ENCODE measurements at regions not wholly inside any gene's neighbourhood (a gene's known extent, or its start where the extent isn't known, plus 50 kb on each side); places are given as distances from the start of the nearest gene placed in this dataset.
"Not testable (repeated sequence)": the region's sequence is repeated elsewhere in the genome, so short reads cannot be mapped to it uniquely, and the experiment has no call there.

DNA sequence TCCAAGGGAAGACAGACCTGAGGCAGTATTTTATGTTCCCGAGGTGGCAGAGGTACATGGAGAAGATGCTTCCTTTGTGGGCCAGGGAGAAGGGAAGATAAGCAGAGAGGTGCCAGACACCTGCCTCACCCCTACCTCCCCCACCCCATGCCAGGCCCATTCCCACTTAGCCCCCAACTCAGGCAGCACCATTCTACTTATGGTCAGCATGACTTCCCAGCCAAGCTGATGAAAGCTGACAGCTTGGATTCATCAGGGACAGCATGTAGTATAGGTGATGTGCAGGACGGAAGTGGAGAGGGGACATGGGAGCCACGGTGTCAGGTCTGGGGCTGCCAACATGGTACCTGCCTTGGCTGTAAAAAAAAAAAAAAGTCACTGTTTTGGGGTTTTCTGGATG, 57.5 kb upstream of the CSPG4 start:
- TF ChIP-seq, protein P1, sequence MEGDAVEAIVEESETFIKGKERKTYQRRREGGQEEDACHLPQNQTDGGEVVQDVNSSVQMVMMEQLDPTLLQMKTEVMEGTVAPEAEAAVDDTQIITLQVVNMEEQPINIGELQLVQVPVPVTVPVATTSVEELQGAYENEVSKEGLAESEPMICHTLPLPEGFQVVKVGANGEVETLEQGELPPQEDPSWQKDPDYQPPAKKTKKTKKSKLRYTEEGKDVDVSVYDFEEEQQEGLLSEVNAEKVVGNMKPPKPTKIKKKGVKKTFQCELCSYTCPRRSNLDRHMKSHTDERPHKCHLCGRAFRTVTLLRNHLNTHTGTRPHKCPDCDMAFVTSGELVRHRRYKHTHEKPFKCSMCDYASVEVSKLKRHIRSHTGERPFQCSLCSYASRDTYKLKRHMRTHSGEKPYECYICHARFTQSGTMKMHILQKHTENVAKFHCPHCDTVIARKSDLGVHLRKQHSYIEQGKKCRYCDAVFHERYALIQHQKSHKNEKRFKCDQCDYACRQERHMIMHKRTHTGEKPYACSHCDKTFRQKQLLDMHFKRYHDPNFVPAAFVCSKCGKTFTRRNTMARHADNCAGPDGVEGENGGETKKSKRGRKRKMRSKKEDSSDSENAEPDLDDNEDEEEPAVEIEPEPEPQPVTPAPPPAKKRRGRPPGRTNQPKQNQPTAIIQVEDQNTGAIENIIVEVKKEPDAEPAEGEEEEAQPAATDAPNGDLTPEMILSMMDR (IDR thresholded peaks at IDR 0.05), result no peak
- TF ChIP-seq POLR2AphosphoS5 (IDR thresholded peaks at IDR 0.05) (no peak), POLR2A (IDR thresholded peaks at IDR 0.05) (no peak)
- Histone ChIP-seq H3K36me3 (no peaks in the 10 kb centered on the region), H3K4me3 (no peak overlapping the region), H3K9me3 (no peaks in the 10 kb centered on the region), H3K27me3 (no peaks in the 10 kb centered on the region), H3K27ac (no peak overlapping the region), H3K4me1 (no peaks in the 10 kb centered on the region)
- intact Hi-C loops (cut with DNase I; ENCODE audit: low total_unique reads), result no loop called here
- DNase-seq (ENCODE audit: low spot score in 2 of 2), result no peak

DNA sequence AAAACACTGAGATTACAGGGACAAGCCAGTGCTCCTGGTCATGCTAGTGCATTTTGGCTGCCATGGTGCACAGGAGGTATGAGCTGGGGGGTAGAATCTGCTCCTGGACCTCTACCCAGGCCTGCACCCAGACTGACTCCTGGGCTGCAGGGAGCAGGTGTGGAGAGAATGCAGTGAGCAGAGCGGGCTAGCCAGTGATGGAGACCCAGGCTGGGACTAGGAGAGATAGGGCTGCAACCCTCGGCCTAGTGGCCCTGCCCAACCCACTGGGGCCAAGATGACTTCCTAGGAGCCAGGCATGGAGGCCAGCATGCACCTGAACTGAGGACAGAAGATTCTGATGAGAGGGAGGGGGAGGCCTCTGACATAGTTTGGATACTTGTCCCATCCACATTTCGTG, 55.9 kb upstream of the CSPG4 start:
- DNase-seq (ENCODE audit: low spot score in 2 of 2); intact Hi-C loops (cut with DNase I; ENCODE audit: low total_unique reads); H3K36me3 ChIP-seq; H3K4me3 ChIP-seq; H3K4me1 ChIP-seq; H3K9me3 ChIP-seq; H3K27ac ChIP-seq; H3K27me3 ChIP-seq: not testable (repeated sequence)

DNA sequence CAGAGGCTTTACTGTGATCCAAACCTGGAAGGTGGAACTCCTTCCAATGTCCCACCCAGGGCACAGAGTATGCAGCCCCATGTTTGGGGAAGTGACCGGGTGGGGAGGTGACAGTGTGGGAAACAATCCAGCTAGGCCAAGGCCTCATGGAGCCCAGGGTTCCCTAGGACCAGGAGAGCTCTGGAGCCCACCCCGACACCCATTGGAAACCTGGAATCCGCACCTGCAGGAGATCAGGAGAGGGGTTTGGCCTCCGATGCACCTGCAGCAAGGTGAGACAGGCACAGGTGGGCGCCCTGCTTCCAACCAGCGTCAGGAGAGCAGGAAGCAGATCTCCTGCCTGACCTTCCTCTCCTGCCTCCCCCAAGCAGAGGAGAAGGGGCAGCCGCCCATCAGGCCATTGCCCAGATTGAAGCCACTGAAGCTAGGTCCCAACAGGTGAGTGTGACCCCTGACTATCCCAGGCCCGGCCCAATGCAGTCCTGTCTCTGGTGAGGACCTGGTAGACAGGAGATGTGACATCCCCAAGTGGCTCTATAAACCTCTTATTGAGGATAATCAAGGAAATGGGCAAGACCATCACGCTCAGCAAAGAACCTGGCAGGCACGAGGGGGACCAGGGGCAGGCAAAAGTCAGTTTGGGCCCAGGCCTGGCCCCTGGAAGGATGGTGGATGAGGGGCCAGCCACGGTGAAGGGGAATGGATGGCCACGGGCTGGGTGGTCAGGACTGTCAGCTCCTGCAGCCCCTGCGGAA, 53.1 kb upstream of the CSPG4 start:
- not testable (repeated sequence) for H3K27me3 ChIP-seq; H3K36me3 ChIP-seq; DNase-seq (ENCODE audit: low spot score in 2 of 2)

DNA sequence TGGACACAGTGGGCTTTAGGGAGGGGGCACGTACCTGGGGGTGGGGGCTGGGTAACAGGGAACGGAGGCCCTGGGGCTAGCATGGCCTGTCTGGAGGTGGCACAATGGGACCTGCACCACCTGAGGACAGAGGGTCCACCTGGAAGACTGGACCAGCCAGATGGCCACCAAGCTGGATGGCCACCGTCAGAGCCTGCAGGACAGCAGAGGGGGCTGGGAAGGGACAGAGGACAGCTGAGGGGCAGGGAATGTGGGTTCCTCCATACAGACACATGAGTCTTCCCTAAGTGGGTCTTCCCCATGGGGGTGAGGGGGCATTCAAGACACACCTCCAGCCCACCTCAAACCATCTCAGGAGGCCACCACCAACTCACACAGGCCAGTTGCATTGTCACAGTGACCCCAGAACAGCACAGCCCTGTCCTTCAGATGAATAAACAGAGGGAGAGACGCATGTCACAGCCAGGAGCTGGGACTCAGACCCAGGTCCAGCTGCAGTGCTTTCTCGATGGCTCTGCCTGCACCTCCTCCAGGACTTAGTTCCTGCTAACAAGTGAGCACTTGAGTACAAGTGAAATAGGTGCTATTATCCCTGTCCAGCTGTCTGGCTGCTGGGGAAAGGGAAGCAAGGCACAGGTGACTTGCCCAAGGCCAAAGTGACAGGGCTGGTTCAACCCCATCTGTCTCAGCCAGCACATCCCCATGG, 52.4 kb upstream of the CSPG4 start:
- H3K9me3 ChIP-seq; H3K4me3 ChIP-seq; H3K36me3 ChIP-seq; DNase-seq (ENCODE audit: low spot score in 2 of 2); H3K27me3 ChIP-seq; H3K27ac ChIP-seq; H3K4me1 ChIP-seq; intact Hi-C loops (cut with DNase I; ENCODE audit: low total_unique reads): not testable (repeated sequence)

More for the DNA sequence above, 53.1 kb upstream of the CSPG4 start:
- H3K4me1 ChIP-seq; H3K4me3 ChIP-seq; intact Hi-C loops (cut with DNase I; ENCODE audit: low total_unique reads); H3K9me3 ChIP-seq; H3K27ac ChIP-seq: not testable (repeated sequence)

DNA sequence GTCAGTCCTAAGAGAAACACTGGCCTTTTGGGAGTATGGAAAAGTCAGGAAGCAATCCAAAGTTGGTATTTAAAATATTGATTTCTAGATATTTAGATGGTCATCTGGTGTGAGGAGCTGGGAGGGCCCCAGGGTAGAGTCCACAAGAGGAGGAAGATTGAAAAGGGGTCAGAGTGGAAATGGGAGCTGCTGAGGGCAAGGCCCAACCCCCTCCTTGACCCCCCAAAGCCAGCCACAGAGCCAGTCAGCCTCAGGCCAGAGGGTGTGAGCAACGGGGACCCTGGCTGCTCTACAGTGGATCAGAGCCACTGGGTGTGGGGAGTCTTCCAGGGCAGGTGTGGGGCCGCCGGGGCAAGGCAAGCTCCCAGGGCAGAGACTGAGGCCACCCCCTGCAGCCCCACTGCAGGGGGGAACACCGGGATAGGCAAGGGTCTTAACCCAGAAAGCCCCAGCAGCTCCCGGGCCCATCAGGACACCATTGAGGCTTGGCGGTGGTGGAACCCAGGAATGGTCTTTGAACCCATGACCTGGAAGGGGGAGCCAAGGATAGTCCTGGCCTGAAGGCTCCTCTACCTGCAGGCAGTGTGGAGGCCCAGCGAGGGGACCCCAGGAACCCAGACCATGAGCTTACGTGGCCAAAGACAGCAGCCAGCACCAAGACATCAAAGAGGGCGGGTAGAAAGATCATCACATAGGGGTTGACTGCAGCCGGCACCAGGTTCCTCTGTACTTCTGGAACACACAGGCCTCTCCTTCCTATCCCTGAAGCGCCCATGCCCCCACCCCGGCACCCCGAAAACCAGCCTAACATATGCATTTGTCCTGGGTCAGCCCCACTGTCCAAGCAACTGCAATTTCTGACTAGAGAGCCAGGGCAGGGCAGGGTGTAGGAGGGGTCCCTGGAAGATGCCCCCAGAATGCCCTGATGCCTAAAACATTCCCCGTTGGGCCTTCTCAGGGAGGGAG, 51.3 kb upstream of the CSPG4 start:
- DNase-seq (ENCODE audit: low spot score in 2 of 2), result not testable (repeated sequence)

DNA sequence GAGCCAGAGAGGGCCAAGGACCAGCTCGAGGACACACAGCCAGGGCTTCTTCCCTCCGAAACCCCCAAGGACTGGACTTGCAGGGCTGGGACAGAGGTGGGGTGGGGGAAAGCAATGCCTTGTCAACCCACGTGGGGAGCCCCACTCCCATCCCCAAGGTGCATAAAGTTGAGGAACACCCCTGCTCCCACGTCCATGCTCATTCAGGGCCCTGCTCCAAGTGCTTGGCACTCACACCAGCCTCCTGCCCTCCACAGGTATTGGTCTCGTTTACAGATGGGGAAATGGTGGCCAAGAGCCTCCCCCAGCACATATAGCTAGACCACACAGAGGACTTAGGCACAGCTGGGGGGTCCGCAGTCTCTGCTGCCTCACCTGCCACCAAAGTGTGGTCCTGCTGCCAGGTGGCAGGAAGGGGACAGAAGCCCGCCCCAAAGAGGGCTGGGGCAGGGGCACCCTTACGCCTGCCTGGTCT, 50.5 kb upstream of the CSPG4 start:
- Histone ChIP-seq H3K36me3 (no peaks in the 10 kb centered on the region), H3K4me3 (no peak overlapping the region), H3K27me3 (no peaks in the 10 kb centered on the region), H3K4me1 (no peaks in the 10 kb centered on the region), H3K27ac (no peak overlapping the region), H3K9me3 (no peaks in the 10 kb centered on the region)
- intact Hi-C loops (cut with DNase I; ENCODE audit: low total_unique reads), result no loop called here
- no peak for TF ChIP-seq POLR2A (IDR thresholded peaks at IDR 0.05)
- no peak for TF ChIP-seq POLR2AphosphoS5 (IDR thresholded peaks at IDR 0.05)
- TF ChIP-seq, protein P1 (IDR thresholded peaks at IDR 0.05), result no peak
- DNase-seq (ENCODE audit: low spot score in 2 of 2), result no peak

More for the DNA sequence above, 51.3 kb upstream of the CSPG4 start:
- H3K27ac ChIP-seq; intact Hi-C loops (cut with DNase I; ENCODE audit: low total_unique reads); H3K4me3 ChIP-seq; H3K4me1 ChIP-seq; H3K36me3 ChIP-seq; H3K9me3 ChIP-seq; H3K27me3 ChIP-seq: not testable (repeated sequence)

Data from breast epithelium (tissue), 4 donors.